ENCODE measurements at regions not wholly inside any gene's neighbourhood (a gene's known extent, or its start where the extent isn't known, plus 50 kb on each side); places are given as distances from the start of the nearest gene placed in this dataset.

- Histone ChIP-seq H3K27ac (ENCODE audit: low read depth in 1 of 2, low read length in 2 of 2) (no peak overlapping the region), H3K36me3 (ENCODE audit: control insufficient read depth in 1 of 2, insufficient read depth in 2 of 2, low read length in 1 of 2) (no peaks in the 10 kb centered on the region)
- intact Hi-C loops (cut with DNase I), result no loop called here
Measured at GRCh38 chr5:103724271-103724670, 161.7 kb upstream of the NUDT12 start.

GRCh38 chr5:103721183-103721582 is 158.6 kb upstream of the NUDT12 start:
- WGBS, 2 donors, result 80 to 81% methylated on average over 3 of the region's 3 CpGs
- intact Hi-C loops (cut with DNase I), result no loop called here
- ATAC-seq (ENCODE audit: low FRiP score) (no peak), DNase-seq (no peak)
- Histone ChIP-seq H3K36me3 (ENCODE audit: control insufficient read depth in 1 of 2, insufficient read depth in 2 of 2, low read length in 1 of 2) (no peaks in the 10 kb centered on the region), H3K27ac (ENCODE audit: low read depth in 1 of 2, low read length in 2 of 2) (no peak overlapping the region), H3K9me3 (ENCODE audit: control insufficient read depth, low read length) (peaks cover 3% of the 10 kb centered on the region), H3K4me3 (ENCODE audit: low read length in 2 of 2) (no peak overlapping the region), H3K4me1 (ENCODE audit: control insufficient read depth in 1 of 2, insufficient read depth in 2 of 2, low read length in 2 of 2) (no peaks in the 10 kb centered on the region), H3K27me3 (ENCODE audit: control insufficient read depth in 1 of 2, insufficient read depth in 2 of 2, low read length in 1 of 2) (no peaks in the 10 kb centered on the region)

More at GRCh38 chr5:103724271-103724670, 161.7 kb upstream of the NUDT12 start:
- ATAC-seq (ENCODE audit: low FRiP score) (no peak), DNase-seq (no peak)
- H3K27me3 ChIP-seq (ENCODE audit: control insufficient read depth in 1 of 2, insufficient read depth in 2 of 2, low read length in 1 of 2), result no peaks in the 10 kb centered on the region
- peaks cover 3% of the 10 kb centered on the region for H3K9me3 ChIP-seq (ENCODE audit: control insufficient read depth, low read length)
- no peaks in the 10 kb centered on the region for H3K4me1 ChIP-seq (ENCODE audit: control insufficient read depth in 1 of 2, insufficient read depth in 2 of 2, low read length in 2 of 2)
- H3K4me3 ChIP-seq (ENCODE audit: low read length in 2 of 2), result no peak overlapping the region

- Histone ChIP-seq H3K27ac (ENCODE audit: low read depth in 1 of 2, low read length in 2 of 2) (no peak overlapping the region), H3K36me3 (ENCODE audit: control insufficient read depth in 1 of 2, insufficient read depth in 2 of 2, low read length in 1 of 2) (no peaks in the 10 kb centered on the region), H3K4me3 (ENCODE audit: low read length in 2 of 2) (no peak overlapping the region), H3K27me3 (ENCODE audit: control insufficient read depth in 1 of 2, insufficient read depth in 2 of 2, low read length in 1 of 2) (no peaks in the 10 kb centered on the region), H3K9me3 (ENCODE audit: control insufficient read depth, low read length) (peaks cover 3% of the 10 kb centered on the region), H3K4me1 (ENCODE audit: control insufficient read depth in 1 of 2, insufficient read depth in 2 of 2, low read length in 2 of 2) (no peaks in the 10 kb centered on the region)
- ATAC-seq (ENCODE audit: low FRiP score) (no peak), DNase-seq (no peak)
- intact Hi-C loops (cut with DNase I), result no loop called here
- 71 to 73% methylated on average over 1 of the region's 1 CpG for WGBS, 2 donors
Measured at GRCh38 chr5:103718108-103718507, 155.5 kb upstream of the NUDT12 start.

GRCh38 chr5:103708601-103709000 is 146.0 kb upstream of the NUDT12 start:
- Histone ChIP-seq H3K9me3 (ENCODE audit: control insufficient read depth, low read length) (no peaks in the 10 kb centered on the region), H3K4me3 (ENCODE audit: low read length in 2 of 2) (no peak overlapping the region), H3K4me1 (ENCODE audit: control insufficient read depth in 1 of 2, insufficient read depth in 2 of 2, low read length in 2 of 2) (no peaks in the 10 kb centered on the region), H3K27ac (ENCODE audit: low read depth in 1 of 2, low read length in 2 of 2) (no peak overlapping the region), H3K36me3 (ENCODE audit: control insufficient read depth in 1 of 2, insufficient read depth in 2 of 2, low read length in 1 of 2) (no peaks in the 10 kb centered on the region), H3K27me3 (ENCODE audit: control insufficient read depth in 1 of 2, insufficient read depth in 2 of 2, low read length in 1 of 2) (no peaks in the 10 kb centered on the region)
- intact Hi-C loops (cut with DNase I), result no loop called here
- DNase-seq (no peak), ATAC-seq (ENCODE audit: low FRiP score) (no peak)

GRCh38 chr5:103706939-103707682 is 144.5 kb upstream of the NUDT12 start:
- H3K4me3 ChIP-seq (ENCODE audit: low read length in 2 of 2), result no peak overlapping the region
- WGBS, 2 donors, result 43 to 52% methylated on average over 4 of the region's 4 CpGs
- H3K27ac ChIP-seq (ENCODE audit: low read depth in 1 of 2, low read length in 2 of 2), result no peak overlapping the region
- no peak for DNase-seq
- no peaks in the 10 kb centered on the region for H3K36me3 ChIP-seq (ENCODE audit: control insufficient read depth in 1 of 2, insufficient read depth in 2 of 2, low read length in 1 of 2)
- no peaks in the 10 kb centered on the region for H3K4me1 ChIP-seq (ENCODE audit: control insufficient read depth in 1 of 2, insufficient read depth in 2 of 2, low read length in 2 of 2)
- H3K9me3 ChIP-seq (ENCODE audit: control insufficient read depth, low read length), result no peaks in the 10 kb centered on the region
- no peaks in the 10 kb centered on the region for H3K27me3 ChIP-seq (ENCODE audit: control insufficient read depth in 1 of 2, insufficient read depth in 2 of 2, low read length in 1 of 2)
- no peak for ATAC-seq (ENCODE audit: low FRiP score)
- intact Hi-C loops (cut with DNase I), result no loop called here

- H3K27ac ChIP-seq (ENCODE audit: low read depth in 1 of 2, low read length in 2 of 2), result no peak overlapping the region
- no peaks in the 10 kb centered on the region for H3K4me1 ChIP-seq (ENCODE audit: control insufficient read depth in 1 of 2, insufficient read depth in 2 of 2, low read length in 2 of 2)
- intact Hi-C loops (cut with DNase I), result no loop called here
- ATAC-seq (ENCODE audit: low FRiP score) (no peak), DNase-seq (no peak)
- WGBS, 2 donors, result 53 to 54% methylated on average over 3 of the region's 3 CpGs
- H3K27me3 ChIP-seq (ENCODE audit: control insufficient read depth in 1 of 2, insufficient read depth in 2 of 2, low read length in 1 of 2), result no peaks in the 10 kb centered on the region
- H3K9me3 ChIP-seq (ENCODE audit: control insufficient read depth, low read length), result no peaks in the 10 kb centered on the region
- no peak overlapping the region for H3K4me3 ChIP-seq (ENCODE audit: low read length in 2 of 2)
- H3K36me3 ChIP-seq (ENCODE audit: control insufficient read depth in 1 of 2, insufficient read depth in 2 of 2, low read length in 1 of 2), result no peaks in the 10 kb centered on the region
Measured at GRCh38 chr5:103703617-103704016, 141.0 kb upstream of the NUDT12 start.

GRCh38 chr5:103693517-103693916 is 130.9 kb upstream of the NUDT12 start:
- Histone ChIP-seq H3K36me3 (ENCODE audit: control insufficient read depth in 1 of 2, insufficient read depth in 2 of 2, low read length in 1 of 2) (no peaks in the 10 kb centered on the region), H3K4me3 (ENCODE audit: low read length in 2 of 2) (no peak overlapping the region), H3K27me3 (ENCODE audit: control insufficient read depth in 1 of 2, insufficient read depth in 2 of 2, low read length in 1 of 2) (no peaks in the 10 kb centered on the region), H3K9me3 (ENCODE audit: control insufficient read depth, low read length) (no peaks in the 10 kb centered on the region), H3K4me1 (ENCODE audit: control insufficient read depth in 1 of 2, insufficient read depth in 2 of 2, low read length in 2 of 2) (peaks cover 0 to 2% of the 10 kb centered on the region in 2 donors), H3K27ac (ENCODE audit: low read depth in 1 of 2, low read length in 2 of 2) (no peak overlapping the region)
- intact Hi-C loops (cut with DNase I), result no loop called here
- no peak for DNase-seq
- 58 to 64% methylated on average over 2 of the region's 2 CpGs for WGBS, 2 donors
- ATAC-seq (ENCODE audit: low FRiP score), result no peak

- no peaks in the 10 kb centered on the region for H3K27me3 ChIP-seq (ENCODE audit: control insufficient read depth in 1 of 2, insufficient read depth in 2 of 2, low read length in 1 of 2)
- H3K27ac ChIP-seq (ENCODE audit: low read depth in 1 of 2, low read length in 2 of 2), result no peak overlapping the region
- WGBS, 2 donors, result 38 to 41% methylated on average over 1 of the region's 1 CpG
- no peaks in the 10 kb centered on the region for H3K36me3 ChIP-seq (ENCODE audit: control insufficient read depth in 1 of 2, insufficient read depth in 2 of 2, low read length in 1 of 2)
- ATAC-seq (ENCODE audit: low FRiP score) (no peak), DNase-seq (no peak)
- no peak overlapping the region for H3K4me3 ChIP-seq (ENCODE audit: low read length in 2 of 2)
- H3K9me3 ChIP-seq (ENCODE audit: control insufficient read depth, low read length), result no peaks in the 10 kb centered on the region
- intact Hi-C loops (cut with DNase I), result no loop called here
- H3K4me1 ChIP-seq (ENCODE audit: control insufficient read depth in 1 of 2, insufficient read depth in 2 of 2, low read length in 2 of 2), result peaks cover 0 to 2% of the 10 kb centered on the region in 2 donors
Measured at GRCh38 chr5:103690676-103691075, 128.1 kb upstream of the NUDT12 start.

GRCh38 chr5:103679873-103680272 is 117.3 kb upstream of the NUDT12 start:
- no peak overlapping the region for H3K27ac ChIP-seq (ENCODE audit: low read depth in 1 of 2, low read length in 2 of 2)
- no peak overlapping the region for H3K4me3 ChIP-seq (ENCODE audit: low read length in 2 of 2)
- H3K9me3 ChIP-seq (ENCODE audit: control insufficient read depth, low read length), result no peaks in the 10 kb centered on the region
- H3K36me3 ChIP-seq (ENCODE audit: control insufficient read depth in 1 of 2, insufficient read depth in 2 of 2, low read length in 1 of 2), result no peaks in the 10 kb centered on the region
- ATAC-seq (ENCODE audit: low FRiP score) (no peak), DNase-seq (no peak)
- H3K27me3 ChIP-seq (ENCODE audit: control insufficient read depth in 1 of 2, insufficient read depth in 2 of 2, low read length in 1 of 2), result no peaks in the 10 kb centered on the region
- intact Hi-C loops (cut with DNase I), result no loop called here
- 37 to 52% methylated on average over 3 of the region's 3 CpGs for WGBS, 2 donors
- no peaks in the 10 kb centered on the region for H3K4me1 ChIP-seq (ENCODE audit: control insufficient read depth in 1 of 2, insufficient read depth in 2 of 2, low read length in 2 of 2)

All from aorta (tissue), 5 donors.